Activated CD8-positive, alpha-beta T cell treated with anti-CD3 and anti-CD28 coated beads for 36 hours (primary cell): ENCODE measurements at regions not wholly inside any gene's neighbourhood (a gene's known extent, or its start where the extent isn't known, plus 50 kb on each side); places are given as distances from the start of the nearest gene placed in this dataset.

Experiments used
- ATAC-seq: fragments of 200-7000 bp; cut with Tn5 transposase; one replicate; pipeline ENCODE4 v1.10.0; 2021; ENCODE audit warnings: mild to moderate bottlenecking, moderate library complexity
- CTCF ChIA-PET: fragments of 350-600 bp; sonication (Branson Sonifier 250); formaldehyde crosslinking; loops from one replicate; lab custom pipeline; 2021; ENCODE audit warnings: antibody characterized with exemption; lab: Charles Lee
- POLR2A ChIA-PET: fragments of 350-600 bp; sonication (Branson Sonifier 250); formaldehyde crosslinking; loops from one replicate; lab custom pipeline; 2021; ENCODE audit warnings: antibody characterized with exemption; lab: Charles Lee
- DNase-seq: peaks from one replicate; pipeline ENCODE4 v3.0.0-alpha.2; 2020
- H3K27ac Mint-ChIP-seq: one replicate; pipeline ENCODE4 v1.8.0; 2021; ENCODE audit warnings: mild to moderate bottlenecking, mixed read lengths
- H3K27me3 Mint-ChIP-seq: one replicate; pipeline ENCODE4 v1.8.0; 2021; ENCODE audit warnings: mixed read lengths
- H3K36me3 Mint-ChIP-seq: one replicate; pipeline ENCODE4 v1.8.0; 2021; ENCODE audit warnings: low read depth, mixed read lengths
- H3K4me1 Mint-ChIP-seq: one replicate; pipeline ENCODE4 v1.8.0; 2021; ENCODE audit warnings: low read depth, mixed read lengths
- H3K4me3 Mint-ChIP-seq: one replicate; pipeline ENCODE4 v1.8.0; 2021; ENCODE audit warnings: mild to moderate bottlenecking, moderate library complexity, mixed read lengths
- H3K9me3 Mint-ChIP-seq: one replicate; pipeline ENCODE4 v1.8.0; 2021; ENCODE audit warnings: mixed read lengths
- CTCF ChIP-seq: fragments of 200-600 bp; IDR thresholded peaks from one replicate; pipeline ENCODE4 v1.8.0; 2022; ENCODE audit warnings: antibody characterized with exemption, mild to moderate bottlenecking
- intact Hi-C: fragments of 100-400 bp; cut with micrococcal nuclease; formaldehyde crosslinking; loops from one replicate; pipeline ENCODE4 v1.10.0; 2022

GRCh38 chr18:51593931-51594330 lies 396.4 kb upstream of the MEX3C start:
- DNase-seq: no peak
- no peak for ATAC-seq
- no peaks in the 10 kb centered on the region for H3K36me3 Mint-ChIP-seq
- ChIA-PET CTCF (no interaction called here), POLR2A (no interaction called here)
- H3K4me3 Mint-ChIP-seq: no peak overlapping the region
- intact Hi-C loops: no loop called here
- H3K4me1 Mint-ChIP-seq: no peaks in the 10 kb centered on the region
- H3K9me3 Mint-ChIP-seq: peaks cover 3% of the 10 kb centered on the region
- no peak for TF ChIP-seq CTCF
- no peak overlapping the region for H3K27ac Mint-ChIP-seq
- H3K27me3 Mint-ChIP-seq: peaks cover 9% of the 10 kb centered on the region

GRCh38 chr18:51603111-51603510 lies 405.6 kb upstream of the MEX3C start:
- no peaks in the 10 kb centered on the region for H3K4me1 Mint-ChIP-seq
- ATAC-seq: no peak
- no peak overlapping the region for H3K4me3 Mint-ChIP-seq
- H3K27me3 Mint-ChIP-seq: no peaks in the 10 kb centered on the region
- POLR2A ChIA-PET: no interaction called here
- DNase-seq: no peak
- H3K36me3 Mint-ChIP-seq: no peaks in the 10 kb centered on the region
- no peak for TF ChIP-seq CTCF
- H3K27ac Mint-ChIP-seq: no peak overlapping the region
- CTCF ChIA-PET: no interaction called here
- H3K9me3 Mint-ChIP-seq: no peaks in the 10 kb centered on the region
- intact Hi-C loops: no loop called here

- ATAC-seq: no peak
- ChIA-PET POLR2A (no interaction called here), CTCF (interaction anchor here (0.8 kb wide), 1 partner anchor 18 kb away, joined by 3 read pairs; no protein-coding TSS in a partner anchor)
- intact Hi-C loops: no loop called here
- Mint-ChIP-seq H3K4me3 (no peak overlapping the region), H3K27me3 (no peaks in the 10 kb centered on the region), H3K9me3 (no peaks in the 10 kb centered on the region), H3K4me1 (no peaks in the 10 kb centered on the region), H3K27ac (no peak overlapping the region), H3K36me3 (no peaks in the 10 kb centered on the region)
- TF ChIP-seq CTCF: no peak
- DNase-seq: no peak
Observed at GRCh38 chr18:51603551-51603950, 406.1 kb upstream of the MEX3C start.

GRCh38 chr18:51610481-51610880 lies 413.0 kb upstream of the MEX3C start:
- CTCF ChIA-PET: no interaction called here
- Mint-ChIP-seq H3K27ac (no peak overlapping the region), H3K4me3 (no peak overlapping the region), H3K27me3 (no peaks in the 10 kb centered on the region), H3K9me3 (no peaks in the 10 kb centered on the region), H3K4me1 (no peaks in the 10 kb centered on the region), H3K36me3 (no peaks in the 10 kb centered on the region)
- no peak for DNase-seq
- intact Hi-C loops: no loop called here
- POLR2A ChIA-PET: no interaction called here
- no peak for ATAC-seq
- TF ChIP-seq CTCF: no peak

GRCh38 chr18:51611326-51611725 lies 413.8 kb upstream of the MEX3C start:
- DNase-seq (no peak), ATAC-seq (no peak)
- ChIA-PET POLR2A (no interaction called here), CTCF (no interaction called here)
- TF ChIP-seq CTCF: no peak
- no peaks in the 10 kb centered on the region for H3K9me3 Mint-ChIP-seq
- H3K4me1 Mint-ChIP-seq: no peaks in the 10 kb centered on the region
- H3K4me3 Mint-ChIP-seq: no peak overlapping the region
- H3K27ac Mint-ChIP-seq: no peak overlapping the region
- intact Hi-C loops: no loop called here
- no peaks in the 10 kb centered on the region for H3K27me3 Mint-ChIP-seq
- no peaks in the 10 kb centered on the region for H3K36me3 Mint-ChIP-seq
